ENCODE measurements at regions not wholly inside any gene's neighbourhood (a gene's known extent, or its start where the extent isn't known, plus 50 kb on each side); places are given as distances from the start of the nearest gene placed in this dataset.

GRCh38 chr1:81310250-81310649, 490.5 kb upstream of the ADGRL2 start:
- TF ChIP-seq CTCF (IDR thresholded peaks at IDR 0.05) (no peak), POLR2A (IDR thresholded peaks at IDR 0.05) (no peak)

All from right lobe of liver (tissue), 4 donors.